Fibroblast of the aortic adventitia (primary cell): ENCODE measurements at regions not wholly inside any gene's neighbourhood (a gene's known extent, or its start where the extent isn't known, plus 50 kb on each side); places are given as distances from the start of the nearest gene placed in this dataset.

Experiments used
- DNase-seq: peaks from one replicate; pipeline ENCODE4 v3.0.0-alpha.2; 2010; ENCODE audit warnings: low read depth
- H3K4me3 ChIP-seq: 2 replicates; pipeline ENCODE4 v1.5.1; 2011; ENCODE audit warnings: low read depth, mild to moderate bottlenecking, control low read depth, low read length, moderate library complexity
- TF ChIP-seq, protein P1 (sequence below): IDR thresholded peaks from 2 replicates; pipeline ENCODE4 v1.5.1; 2011; ENCODE audit warnings: mild to moderate bottlenecking, low read length, control low read depth, inconsistent platforms; ENCODE audit not compliant: insufficient read depth

- no peak for DNase-seq
- no peak overlapping the region for H3K4me3 ChIP-seq
- TF ChIP-seq, protein P1, sequence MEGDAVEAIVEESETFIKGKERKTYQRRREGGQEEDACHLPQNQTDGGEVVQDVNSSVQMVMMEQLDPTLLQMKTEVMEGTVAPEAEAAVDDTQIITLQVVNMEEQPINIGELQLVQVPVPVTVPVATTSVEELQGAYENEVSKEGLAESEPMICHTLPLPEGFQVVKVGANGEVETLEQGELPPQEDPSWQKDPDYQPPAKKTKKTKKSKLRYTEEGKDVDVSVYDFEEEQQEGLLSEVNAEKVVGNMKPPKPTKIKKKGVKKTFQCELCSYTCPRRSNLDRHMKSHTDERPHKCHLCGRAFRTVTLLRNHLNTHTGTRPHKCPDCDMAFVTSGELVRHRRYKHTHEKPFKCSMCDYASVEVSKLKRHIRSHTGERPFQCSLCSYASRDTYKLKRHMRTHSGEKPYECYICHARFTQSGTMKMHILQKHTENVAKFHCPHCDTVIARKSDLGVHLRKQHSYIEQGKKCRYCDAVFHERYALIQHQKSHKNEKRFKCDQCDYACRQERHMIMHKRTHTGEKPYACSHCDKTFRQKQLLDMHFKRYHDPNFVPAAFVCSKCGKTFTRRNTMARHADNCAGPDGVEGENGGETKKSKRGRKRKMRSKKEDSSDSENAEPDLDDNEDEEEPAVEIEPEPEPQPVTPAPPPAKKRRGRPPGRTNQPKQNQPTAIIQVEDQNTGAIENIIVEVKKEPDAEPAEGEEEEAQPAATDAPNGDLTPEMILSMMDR: no peak
Observed at GRCh38 chr15:95129574-95129973, 898.2 kb downstream of the MCTP2 start.

GRCh38 chr15:95131131-95131556, 899.8 kb downstream of the MCTP2 start:
- no peak overlapping the region for H3K4me3 ChIP-seq
- no peak for DNase-seq
- TF ChIP-seq, protein P1: no peak

DNA sequence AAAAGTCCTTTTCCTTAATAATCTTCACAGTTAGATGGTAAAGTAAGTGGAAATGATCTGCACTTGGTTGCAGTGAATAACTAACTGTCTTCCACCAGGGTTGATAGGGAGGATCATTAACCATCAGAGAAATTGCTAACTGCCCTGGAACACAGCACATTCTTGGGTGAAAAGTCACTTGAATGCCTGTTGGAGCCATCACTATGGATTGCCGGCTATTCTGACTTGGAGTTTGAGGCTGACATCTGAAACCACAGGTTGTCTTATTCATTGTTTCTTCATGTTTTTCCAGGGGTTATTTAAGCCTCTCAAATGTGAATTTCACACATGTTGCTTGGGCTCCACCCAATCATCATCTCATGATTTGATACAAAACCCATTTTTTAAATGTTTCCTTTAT, 901.4 kb downstream of the MCTP2 start:
- no peak overlapping the region for H3K4me3 ChIP-seq
- TF ChIP-seq, protein P1: no peak
- peak; percentile 1 for DNase-seq

- no peak for DNase-seq
- TF ChIP-seq, protein P1: no peak
- H3K4me3 ChIP-seq: no peak overlapping the region
Observed at GRCh38 chr15:95134431-95135110, 903.2 kb downstream of the MCTP2 start.

DNA sequence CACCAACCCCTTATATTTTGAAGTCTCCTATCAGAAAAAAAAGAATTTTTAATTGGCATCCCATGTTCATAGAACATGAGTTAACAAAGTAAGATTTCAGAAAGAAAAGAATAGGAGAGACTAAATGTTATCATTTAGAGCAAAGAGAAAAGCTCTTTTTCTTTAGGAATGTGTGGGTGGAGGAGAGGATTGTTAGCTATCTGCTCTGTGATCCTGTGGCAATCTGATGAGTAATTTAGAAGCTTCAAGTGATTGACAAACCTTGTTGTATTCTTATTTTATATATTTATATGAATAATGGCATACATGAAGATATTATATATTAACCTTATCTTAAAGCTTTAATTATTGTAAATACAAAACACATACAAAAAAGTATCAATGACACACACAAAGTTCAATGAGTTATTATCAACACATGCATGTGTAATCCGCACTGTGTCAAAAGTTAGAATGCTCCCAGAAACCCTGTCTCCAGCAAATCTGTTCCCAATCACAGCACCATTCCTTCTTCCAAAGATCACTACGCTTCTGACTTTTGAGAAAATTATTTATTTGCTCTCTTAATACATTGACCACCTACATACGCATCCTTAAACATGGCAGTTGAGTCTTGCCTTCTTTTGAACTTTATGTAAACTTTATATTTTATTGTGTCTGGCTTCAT, 907.4 kb downstream of the MCTP2 start:
- no peak overlapping the region for H3K4me3 ChIP-seq
- no peak for DNase-seq
- TF ChIP-seq, protein P1: no peak

DNA sequence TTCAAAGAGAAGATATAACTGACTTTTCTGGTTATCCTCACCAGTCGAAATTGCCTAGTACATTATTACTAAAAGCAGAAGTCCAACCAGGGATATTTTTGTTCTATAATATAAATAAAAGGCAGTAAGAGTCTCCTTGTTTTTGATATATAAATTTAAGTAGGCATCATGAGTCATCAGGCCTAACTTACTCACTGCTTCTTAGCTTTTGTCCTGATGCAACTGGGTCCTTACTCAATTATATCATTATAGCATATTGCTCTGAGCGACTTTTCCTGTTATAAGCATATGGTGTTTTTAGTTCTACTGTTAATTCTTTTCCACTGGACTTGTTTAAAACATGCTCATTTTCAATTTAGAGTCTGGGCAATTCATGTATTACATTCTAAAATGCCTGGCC, 910.1 kb downstream of the MCTP2 start:
- H3K4me3 ChIP-seq: no peak overlapping the region
- TF ChIP-seq, protein P1: no peak
- no peak for DNase-seq
